OCI-LY1 (cell line): ENCODE measurements at regions not wholly inside any gene's neighbourhood (a gene's known extent, or its start where the extent isn't known, plus 50 kb on each side); places are given as distances from the start of the nearest gene placed in this dataset.

Experiments
- CTCF ChIP-seq: fragments of 200-600 bp; sonication (generic), shearing (Covaris generic); IDR thresholded peaks from 2 replicates; pipeline ENCODE4 v1.5.1; 2017; ENCODE audit warnings: mild to moderate bottlenecking, antibody characterized with exemption, low read length, moderate library complexity, mixed read lengths
- EZH2 ChIP-seq: fragments of 200-600 bp; sonication (generic), shearing (Covaris generic); IDR thresholded peaks from 2 replicates; pipeline ENCODE4 v1.8.0; 2017; ENCODE audit warnings: borderline replicate concordance, mixed run types, mild to moderate bottlenecking, antibody characterized with exemption, low read length, moderate library complexity, mixed read lengths

GRCh38 chr16:55102531-55102930 lies 171.9 kb downstream of the IRX5 start:
- TF ChIP-seq CTCF (no peak), EZH2 (no peak)
